Rectal smooth muscle tissue (tissue), 1 donor: ENCODE measurements at regions not wholly inside any gene's neighbourhood (a gene's known extent, or its start where the extent isn't known, plus 50 kb on each side); places are given as distances from the start of the nearest gene placed in this dataset.
"Not testable (repeated sequence)": the region's sequence is repeated elsewhere in the genome, so short reads cannot be mapped to it uniquely, and the experiment has no call there.

Experiments used
- H3K27ac ChIP-seq: one replicate; pipeline ENCODE4 v1.7.0; 2013; ENCODE audit warnings: low read depth, low read length, inconsistent platforms
- H3K27me3 ChIP-seq: one replicate; pipeline ENCODE4 v1.7.0; 2013; ENCODE audit warnings: low read length; ENCODE audit not compliant: control insufficient read depth, insufficient read depth
- H3K36me3 ChIP-seq: one replicate; pipeline ENCODE4 v1.7.0; 2013; ENCODE audit warnings: low read length; ENCODE audit not compliant: control insufficient read depth, insufficient read depth
- H3K4me1 ChIP-seq: one replicate; pipeline ENCODE4 v1.7.0; 2013; ENCODE audit warnings: low read length; ENCODE audit not compliant: control insufficient read depth, insufficient read depth
- H3K4me3 ChIP-seq: one replicate; pipeline ENCODE4 v1.7.0; 2013; ENCODE audit warnings: low read length
- H3K9ac ChIP-seq: one replicate; pipeline ENCODE4 v1.7.0; 2013; ENCODE audit warnings: low read length

DNA sequence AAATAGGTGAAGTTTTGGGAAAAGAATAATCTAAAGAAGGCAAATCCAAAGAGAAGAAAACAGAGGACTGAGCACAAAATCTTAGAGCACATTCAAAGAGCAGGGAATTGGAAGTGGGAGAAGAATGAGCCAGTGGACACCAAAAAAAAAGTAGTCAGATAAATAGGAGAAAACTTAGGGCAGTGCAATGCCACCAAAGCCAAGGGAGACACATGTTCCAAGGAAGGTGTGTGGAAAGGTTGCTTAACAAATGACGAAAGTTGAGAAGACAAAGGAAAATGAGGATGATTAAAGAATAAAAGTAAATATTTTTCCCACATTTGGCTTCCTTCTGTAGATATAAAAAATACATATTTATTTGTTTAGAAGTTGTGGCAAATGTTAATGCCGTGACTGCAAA is 237.6 kb downstream of the TANC2 start:
- H3K9ac ChIP-seq = no peak overlapping the region
- H3K4me3 ChIP-seq = no peak overlapping the region
- no peaks in the 10 kb centered on the region for H3K27me3 ChIP-seq
- no peak overlapping the region for H3K27ac ChIP-seq
- H3K36me3 ChIP-seq = no peaks in the 10 kb centered on the region
- H3K4me1 ChIP-seq = no peaks in the 10 kb centered on the region

DNA sequence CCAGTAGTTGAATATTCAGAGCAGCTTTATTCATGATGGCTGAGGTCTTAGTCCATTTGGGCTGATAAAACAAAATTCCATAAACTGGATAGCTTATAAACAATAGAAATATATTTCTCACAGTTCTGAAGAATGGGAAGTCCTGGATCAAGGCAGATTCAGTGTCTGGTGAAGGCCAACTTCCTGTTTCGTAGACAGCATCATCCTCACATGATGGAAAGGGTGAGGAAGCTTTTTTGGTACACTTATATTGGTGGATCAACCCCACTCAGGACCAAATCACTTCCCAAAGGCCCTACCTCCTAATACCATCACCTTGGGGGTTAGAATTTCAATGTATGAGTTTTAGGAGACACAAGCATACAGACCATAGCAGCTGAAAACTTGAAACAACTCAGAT is 224.2 kb downstream of the CYB561 start:
- H3K27me3 ChIP-seq = no peaks in the 10 kb centered on the region
- no peak overlapping the region for H3K27ac ChIP-seq
- H3K9ac ChIP-seq = no peak overlapping the region
- no peaks in the 10 kb centered on the region for H3K36me3 ChIP-seq
- H3K4me1 ChIP-seq = no peaks in the 10 kb centered on the region
- no peak overlapping the region for H3K4me3 ChIP-seq

DNA sequence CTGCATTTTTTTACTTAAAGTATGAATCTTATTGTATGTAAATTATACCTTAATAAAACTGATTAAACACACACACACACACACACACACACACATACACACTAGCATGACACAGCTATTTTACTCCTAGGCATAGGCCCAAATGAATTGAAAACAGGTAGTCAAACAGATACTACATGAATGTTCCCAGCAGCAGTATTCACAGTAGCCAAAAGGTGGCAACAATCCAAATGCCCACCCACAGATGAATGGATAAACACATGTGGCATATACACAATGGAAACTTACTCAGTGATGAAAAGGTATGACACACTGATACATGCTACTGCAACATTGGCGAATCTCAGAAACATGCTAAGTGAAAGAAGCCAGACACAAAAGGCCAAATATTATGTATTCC is 223.5 kb downstream of the CYB561 start:
- Histone ChIP-seq H3K36me3 (no peaks in the 10 kb centered on the region), H3K4me1 (no peaks in the 10 kb centered on the region), H3K27ac (no peak overlapping the region), H3K9ac (no peak overlapping the region), H3K4me3 (no peak overlapping the region), H3K27me3 (no peaks in the 10 kb centered on the region)

DNA sequence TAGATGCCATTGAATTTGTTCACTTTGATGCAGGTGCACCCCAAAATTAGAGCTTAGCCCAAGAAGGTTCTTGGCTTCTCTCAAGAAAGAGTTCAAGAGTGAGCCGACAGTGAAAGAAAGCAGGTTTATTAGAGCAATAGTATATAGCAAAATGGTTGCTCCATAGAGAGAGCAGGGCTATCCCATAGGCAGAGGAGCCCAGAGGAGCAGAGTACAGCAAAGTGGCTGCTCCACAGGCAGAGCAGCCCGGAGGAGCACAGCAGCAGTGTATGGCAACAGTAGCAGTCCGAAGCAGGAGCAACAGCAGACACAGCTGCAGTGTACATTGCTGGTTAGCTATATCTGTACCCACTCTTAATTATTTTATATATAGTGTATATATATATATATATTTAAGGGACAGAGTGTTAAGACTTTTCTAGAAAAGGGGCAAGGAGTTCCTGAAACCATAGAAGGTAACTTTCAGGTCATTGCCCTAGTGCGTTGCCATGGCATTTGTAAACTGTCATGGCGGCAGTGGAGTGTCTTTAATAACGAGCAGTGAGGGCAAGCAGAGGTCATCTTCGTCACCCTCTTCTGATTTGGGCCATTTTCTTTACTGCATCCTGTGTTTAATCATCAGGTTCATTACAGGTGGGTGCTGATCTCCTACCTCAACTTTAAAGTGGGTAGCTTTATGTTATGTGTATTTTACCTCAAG is 222.7 kb downstream of the CYB561 start:
- Histone ChIP-seq H3K27ac (no peak overlapping the region), H3K9ac (no peak overlapping the region), H3K27me3 (no peaks in the 10 kb centered on the region), H3K4me3 (no peak overlapping the region), H3K36me3 (no peaks in the 10 kb centered on the region), H3K4me1 (no peaks in the 10 kb centered on the region)

DNA sequence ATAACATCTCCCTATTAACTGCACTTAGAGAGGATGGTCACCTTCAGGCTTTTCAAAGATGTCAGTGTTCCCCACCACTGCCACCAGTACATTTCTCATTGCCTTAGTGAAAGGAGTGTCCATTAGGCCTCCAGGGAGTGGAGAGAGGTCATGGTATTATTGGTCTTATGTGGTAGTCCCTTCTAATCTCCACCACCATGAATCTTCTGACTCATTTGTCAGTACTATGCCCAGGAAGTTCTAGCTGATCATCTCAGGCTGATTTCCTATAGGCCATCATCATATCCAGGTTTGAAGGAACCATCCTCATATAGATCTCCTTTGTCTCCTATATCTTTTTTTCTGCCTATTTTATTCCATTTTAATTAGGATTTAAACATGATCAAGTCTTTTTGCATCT is 221.5 kb downstream of the CYB561 start:
- Histone ChIP-seq H3K27me3 (no peaks in the 10 kb centered on the region), H3K4me1 (no peaks in the 10 kb centered on the region), H3K9ac (no peak overlapping the region), H3K36me3 (no peaks in the 10 kb centered on the region), H3K27ac (no peak overlapping the region), H3K4me3 (no peak overlapping the region)

DNA sequence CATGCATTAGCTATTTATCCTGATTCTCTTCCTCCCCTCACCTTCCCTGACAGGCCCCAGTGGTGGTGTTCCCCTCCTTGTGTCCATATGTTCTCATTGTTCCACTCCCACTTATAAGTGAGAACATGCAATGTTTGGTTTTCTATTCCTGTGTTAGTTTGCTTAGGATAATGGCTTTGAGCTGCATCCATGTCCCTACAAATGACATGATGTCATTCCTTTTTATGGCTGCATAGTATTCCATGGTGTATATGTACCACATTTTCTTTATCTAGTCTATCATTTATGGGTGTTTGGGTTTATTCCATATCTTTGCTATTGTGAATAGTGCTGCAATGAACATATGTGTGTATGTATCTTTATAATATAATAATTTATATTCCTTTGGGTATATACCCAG is 219.4 kb downstream of the CYB561 start:
- not testable (repeated sequence) for H3K27ac ChIP-seq, H3K27me3 ChIP-seq, H3K4me3 ChIP-seq, H3K36me3 ChIP-seq, H3K9ac ChIP-seq, H3K4me1 ChIP-seq

DNA sequence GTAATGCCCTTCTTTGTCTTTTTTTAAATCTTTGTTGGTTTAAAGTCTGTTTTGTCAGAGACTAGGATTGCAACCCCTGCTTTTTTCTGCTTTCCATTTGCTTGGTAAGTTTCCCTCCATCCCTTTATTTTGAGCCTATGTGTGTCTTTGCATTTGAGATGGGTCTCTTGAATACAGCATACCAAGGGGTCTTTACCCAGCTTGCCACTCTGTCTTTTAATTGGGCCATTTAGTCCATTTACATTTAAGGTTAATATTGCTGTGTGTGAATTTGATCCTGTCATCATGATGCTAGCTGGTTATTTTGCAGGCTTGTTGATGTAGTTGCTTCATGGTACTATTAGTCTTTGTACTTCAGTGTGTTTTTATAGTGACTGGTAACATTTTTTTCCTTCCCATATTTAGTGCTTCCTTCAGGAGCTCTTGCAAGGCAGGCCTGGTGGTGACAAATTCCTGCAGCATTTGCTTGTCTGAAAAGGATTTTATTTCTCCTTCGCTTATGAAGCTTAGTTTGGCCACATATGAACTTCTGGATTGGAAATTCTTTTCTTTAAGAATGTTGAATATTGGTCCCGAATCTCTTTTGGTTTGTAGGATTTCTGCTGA is 215.0 kb downstream of the CYB561 start:
- H3K4me3 ChIP-seq, H3K27ac ChIP-seq, H3K9ac ChIP-seq, H3K27me3 ChIP-seq, H3K36me3 ChIP-seq, H3K4me1 ChIP-seq: not testable (repeated sequence)

DNA sequence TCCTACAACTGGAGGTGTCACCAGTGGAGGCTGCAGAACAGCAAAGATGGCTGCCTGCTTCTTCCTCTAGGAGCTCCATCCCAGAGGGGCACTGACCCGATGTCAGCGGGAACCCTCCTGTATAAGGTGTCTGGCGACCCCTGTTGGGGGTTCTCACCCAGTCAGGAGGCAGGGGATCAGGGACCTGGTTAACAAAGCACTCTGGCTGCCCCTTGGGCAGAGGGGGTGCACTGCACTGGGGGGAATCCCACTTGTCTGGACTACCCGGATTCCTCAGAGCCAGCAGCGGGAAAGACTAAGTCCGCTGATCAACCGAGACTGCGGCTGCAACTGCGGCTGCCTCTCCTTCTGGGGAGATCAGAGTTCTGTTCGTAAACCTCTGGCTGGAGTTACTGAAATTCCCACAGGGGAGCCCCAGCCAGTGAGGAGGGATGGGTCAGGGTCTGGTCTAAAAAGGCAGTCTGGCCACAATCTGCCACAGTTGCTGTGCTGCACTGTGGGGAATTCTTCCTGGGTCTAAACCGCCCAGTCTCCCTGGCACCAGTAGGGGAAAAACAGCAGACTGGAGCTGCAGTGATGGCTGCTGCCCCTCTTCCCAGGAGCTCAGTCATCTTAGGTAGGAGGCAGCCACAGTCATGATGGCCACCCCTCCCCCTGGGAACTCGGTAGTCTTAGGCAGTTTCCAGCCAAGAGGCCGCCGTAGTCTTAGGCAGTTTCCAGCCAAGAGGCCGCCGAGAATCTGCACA is 213.4 kb downstream of the CYB561 start:
- no peaks in the 10 kb centered on the region for H3K36me3 ChIP-seq
- H3K9ac ChIP-seq = no peak overlapping the region
- H3K27me3 ChIP-seq = no peaks in the 10 kb centered on the region
- no peak overlapping the region for H3K4me3 ChIP-seq
- H3K4me1 ChIP-seq = no peaks in the 10 kb centered on the region
- H3K27ac ChIP-seq = no peak overlapping the region

DNA sequence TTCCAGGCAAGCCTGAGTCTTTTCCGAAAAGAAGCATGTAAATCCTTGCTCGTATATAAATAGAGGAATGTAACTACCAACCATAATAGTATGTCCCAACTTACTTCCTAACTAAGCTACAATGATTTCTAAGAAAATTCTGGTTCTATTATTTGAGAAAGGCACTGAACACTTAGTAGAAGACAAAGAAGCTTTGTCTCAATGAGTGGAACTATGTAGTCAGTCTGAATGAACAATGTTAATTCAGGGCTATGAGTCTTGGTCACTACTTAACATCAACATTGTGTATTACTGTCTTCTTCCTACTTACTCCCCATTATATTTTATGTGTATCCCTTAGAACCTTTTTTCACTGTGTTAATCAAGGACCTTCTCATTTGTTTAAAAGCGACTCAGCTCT is 206.0 kb downstream of the CYB561 start:
- no peaks in the 10 kb centered on the region for H3K4me1 ChIP-seq
- H3K36me3 ChIP-seq = peaks cover 2% of the 10 kb centered on the region
- H3K27ac ChIP-seq = no peak overlapping the region
- H3K9ac ChIP-seq = no peak overlapping the region
- no peak overlapping the region for H3K4me3 ChIP-seq
- no peaks in the 10 kb centered on the region for H3K27me3 ChIP-seq

DNA sequence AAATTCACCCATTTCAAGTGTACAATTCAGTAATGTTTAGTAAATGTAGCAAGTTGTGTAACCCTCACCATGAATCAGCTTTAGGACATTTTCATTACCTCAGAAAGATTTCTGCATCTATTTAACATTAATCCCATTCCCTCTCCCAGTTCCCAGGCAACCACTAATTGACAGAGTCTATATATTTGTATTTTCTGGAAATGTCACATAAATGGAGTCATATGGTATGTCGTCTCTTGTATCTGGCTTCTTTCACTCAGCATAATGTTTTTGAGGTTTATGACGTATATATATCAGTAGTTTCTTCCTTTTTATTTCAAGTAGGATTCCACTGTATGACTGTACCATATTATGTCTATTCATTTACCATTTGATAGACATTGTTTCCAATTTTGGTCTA is 199.8 kb downstream of the CYB561 start:
- H3K4me1 ChIP-seq = no peaks in the 10 kb centered on the region
- no peaks in the 10 kb centered on the region for H3K27me3 ChIP-seq
- no peak overlapping the region for H3K27ac ChIP-seq
- no peak overlapping the region for H3K4me3 ChIP-seq
- H3K9ac ChIP-seq = no peak overlapping the region
- peaks cover 2% of the 10 kb centered on the region for H3K36me3 ChIP-seq

DNA sequence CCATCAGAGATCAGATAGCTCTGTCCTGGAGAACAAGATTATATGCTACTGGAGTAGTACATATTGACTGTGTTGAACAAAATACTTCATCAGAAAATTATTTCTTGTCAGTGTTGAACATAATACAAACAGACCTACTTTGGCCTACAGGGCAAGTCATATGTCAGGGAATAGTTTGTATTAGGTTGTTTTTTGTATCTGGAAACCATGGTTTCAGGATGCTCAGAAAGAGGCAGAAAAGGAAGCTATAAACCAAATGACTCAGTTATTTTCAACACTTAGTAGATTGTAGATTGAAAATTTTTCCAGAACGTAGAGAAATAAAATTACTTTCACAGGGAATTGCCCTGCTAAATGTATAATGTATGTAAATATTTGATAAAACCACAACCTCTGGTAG is 198.4 kb downstream of the CYB561 start:
- Histone ChIP-seq H3K4me1 (no peaks in the 10 kb centered on the region), H3K4me3 (no peak overlapping the region), H3K27me3 (no peaks in the 10 kb centered on the region)

DNA sequence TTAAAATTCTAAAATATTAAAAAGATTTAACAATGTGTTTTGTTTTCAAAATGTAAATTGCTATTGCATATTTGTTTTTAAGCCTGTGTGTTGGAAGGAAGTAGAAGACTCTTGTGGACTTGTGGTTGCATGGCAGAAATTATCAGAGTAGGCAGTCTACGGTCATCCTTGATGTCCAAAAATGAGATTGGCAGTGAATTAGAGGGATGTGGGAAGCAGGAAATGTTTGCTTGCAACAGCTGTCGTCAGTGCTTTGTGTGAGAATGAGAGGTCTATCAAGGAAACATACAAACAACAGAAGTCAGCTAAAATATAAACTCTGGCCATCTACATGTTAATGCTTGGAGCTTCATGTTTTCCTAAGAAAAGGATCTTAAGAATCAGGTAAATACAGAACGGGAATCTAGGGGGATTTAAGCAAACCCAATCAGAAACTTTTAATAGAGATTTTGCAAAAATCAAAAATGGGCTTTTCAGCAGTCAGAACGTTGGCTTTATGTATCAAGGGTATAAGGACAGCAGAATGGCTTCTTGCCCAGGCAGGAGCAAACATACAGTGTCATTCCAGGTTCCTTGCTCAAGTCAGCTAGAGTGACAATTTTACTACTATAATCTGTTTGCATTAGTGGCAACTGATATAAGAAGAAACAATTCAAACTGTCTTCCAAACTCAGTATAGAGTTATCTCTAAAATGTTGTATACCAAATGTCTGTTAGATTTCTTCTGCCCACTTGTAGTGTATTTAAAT is 196.7 kb downstream of the CYB561 start:
- Histone ChIP-seq H3K9ac (no peak overlapping the region), H3K27ac (no peak overlapping the region), H3K4me3 (no peak overlapping the region), H3K27me3 (no peaks in the 10 kb centered on the region), H3K36me3 (no peaks in the 10 kb centered on the region), H3K4me1 (no peaks in the 10 kb centered on the region)

More for the DNA sequence above, 198.4 kb downstream of the CYB561 start:
- Histone ChIP-seq H3K9ac (no peak overlapping the region), H3K27ac (no peak overlapping the region), H3K36me3 (peaks cover 2% of the 10 kb centered on the region)
